NCI-H226 (cell line): ENCODE measurements at regions not wholly inside any gene's neighbourhood (a gene's known extent, or its start where the extent isn't known, plus 50 kb on each side); places are given as distances from the start of the nearest gene placed in this dataset.

ENCODE experiments used
- DNase-seq: peaks from one replicate; pipeline ENCODE4 v3.0.0-alpha.2; 2015

- DNase-seq: no peak
These were observed 52.3 kb upstream of the SNTG2 start for GRCh38 chr2:898319-898718.

GRCh38 chr2:897091-897490, 53.6 kb upstream of the SNTG2 start:
- DNase-seq: no peak

- DNase-seq: no peak
These were observed 57.3 kb upstream of the SNTG2 start for GRCh38 chr2:893311-893710.

GRCh38 chr2:892892-893291, 57.8 kb upstream of the SNTG2 start:
- no peak for DNase-seq

GRCh38 chr2:892401-892800, 58.2 kb upstream of the SNTG2 start:
- DNase-seq: no peak

- no peak for DNase-seq
These were observed 58.9 kb upstream of the SNTG2 start for GRCh38 chr2:891734-892133.

- DNase-seq: no peak
These were observed 59.9 kb upstream of the SNTG2 start for GRCh38 chr2:890791-891190.

- no peak for DNase-seq
These were observed 60.4 kb upstream of the SNTG2 start for GRCh38 chr2:890214-890613.

- DNase-seq: no peak
These were observed 61.6 kb upstream of the SNTG2 start for GRCh38 chr2:888906-889566.

- no peak for DNase-seq
These were observed 62.3 kb upstream of the SNTG2 start for GRCh38 chr2:888211-888801.

- DNase-seq: no peak
These were observed 63.0 kb upstream of the SNTG2 start for GRCh38 chr2:887639-888038.

- no peak for DNase-seq
These were observed 64.3 kb upstream of the SNTG2 start for GRCh38 chr2:886072-887022.

GRCh38 chr2:885230-886071, 65.2 kb upstream of the SNTG2 start:
- no peak for DNase-seq

GRCh38 chr2:883803-884748, 66.6 kb upstream of the SNTG2 start:
- DNase-seq: no peak

GRCh38 chr2:883260-883802, 67.3 kb upstream of the SNTG2 start:
- DNase-seq: no peak

GRCh38 chr2:881204-881918, 69.3 kb upstream of the SNTG2 start:
- DNase-seq: no peak

- DNase-seq: no peak
These were observed 70.3 kb upstream of the SNTG2 start for GRCh38 chr2:880201-880970.

- DNase-seq: no peak
These were observed 71.1 kb upstream of the SNTG2 start for GRCh38 chr2:879540-879939.

GRCh38 chr2:878245-878930, 72.3 kb upstream of the SNTG2 start:
- no peak for DNase-seq
